ENCODE measurements at regions not wholly inside any gene's neighbourhood (a gene's known extent, or its start where the extent isn't known, plus 50 kb on each side); places are given as distances from the start of the nearest gene placed in this dataset.

DNA sequence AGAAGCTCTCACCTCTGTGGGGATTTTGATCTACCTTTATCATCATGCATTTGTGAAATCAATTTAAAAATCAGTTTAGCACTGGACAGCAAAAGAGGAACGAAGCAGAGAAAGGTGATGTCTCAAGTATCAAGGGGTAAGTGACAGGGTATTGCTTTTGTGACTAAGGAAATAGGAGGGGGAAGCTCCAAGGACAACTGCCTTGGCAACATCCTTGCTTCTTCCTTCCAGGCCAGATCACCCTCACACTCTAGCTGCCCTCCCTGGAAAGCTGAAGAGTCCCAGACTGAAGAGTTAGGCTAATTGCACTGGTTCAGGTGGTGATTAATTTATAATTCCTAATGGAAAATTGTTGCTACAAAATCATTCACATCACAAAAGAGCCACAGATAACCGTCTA, 859.1 kb upstream of the ACVR2A start:
- H3K4me1 ChIP-seq (replicated peaks; ENCODE audit: insufficient read depth), result no peaks in the 10 kb centered on the region
- TF ChIP-seq EZH2 (IDR thresholded peaks at IDR 0.05; ENCODE audit: low read depth) (no peak), CTCF (conservative IDR thresholded peaks at IDR 0.05) (no peak)
- DNase-seq, result no peak

DNA sequence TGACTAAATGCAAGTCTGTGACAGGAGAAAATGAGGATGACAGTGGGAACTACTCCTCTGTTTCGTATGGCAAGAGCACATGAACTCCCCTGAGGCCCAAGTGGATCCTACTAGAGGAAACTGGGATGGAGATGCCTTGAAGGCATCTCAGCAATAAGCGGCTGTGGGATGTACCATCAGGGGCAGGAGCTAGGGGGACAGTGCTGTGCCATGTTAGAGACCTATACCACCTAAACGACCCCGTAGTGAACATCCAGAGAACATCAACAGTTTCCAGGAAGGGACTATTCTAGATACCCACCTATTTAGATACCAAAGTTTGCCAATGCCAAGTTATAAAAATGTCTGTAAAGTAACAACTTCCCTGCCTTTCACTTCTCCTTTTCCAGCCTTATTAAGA, 860.8 kb upstream of the ACVR2A start:
- Histone ChIP-seq H2AFZ (no peak overlapping the region), H3K4me2 (no peak overlapping the region), H3K27me3 (ENCODE audit: insufficient read depth, low read depth) (no peaks in the 10 kb centered on the region), H3K4me1 (replicated peaks; ENCODE audit: insufficient read depth) (no peaks in the 10 kb centered on the region), H3K9me2 (ENCODE audit: insufficient read depth) (no peaks in the 10 kb centered on the region), H4K20me1 (ENCODE audit: insufficient read depth) (no peaks in the 10 kb centered on the region), H3K27ac (no peak overlapping the region), H3K36me3 (ENCODE audit: low read depth) (no peaks in the 10 kb centered on the region), H3F3A (ENCODE audit: insufficient read depth, low read depth) (no peaks in the 10 kb centered on the region), H3K9me3 (ENCODE audit: insufficient read depth, low read depth) (no peaks in the 10 kb centered on the region), H3K79me2 (ENCODE audit: low read depth) (no peaks in the 10 kb centered on the region), H3K4me3 (no peak overlapping the region)
- ChIA-PET POLR2A (ENCODE audit: unreplicated experiment) (no interaction called here), CTCF (no interaction called here)
- intact Hi-C loops (cut with micrococcal nuclease; ENCODE audit: unreplicated experiment), result no loop called here
- TF ChIP-seq EZH2 (IDR thresholded peaks at IDR 0.05; ENCODE audit: low read depth) (no peak), CTCF (conservative IDR thresholded peaks at IDR 0.05) (no peak)
- no peak for DNase-seq
- no TSS peak for BruUV-seq (replicated peaks)

More for the DNA sequence above, 859.1 kb upstream of the ACVR2A start:
- H3K9me3 ChIP-seq (ENCODE audit: insufficient read depth, low read depth), result no peaks in the 10 kb centered on the region
- H4K20me1 ChIP-seq (ENCODE audit: insufficient read depth), result no peaks in the 10 kb centered on the region
- no peaks in the 10 kb centered on the region for H3K27me3 ChIP-seq (ENCODE audit: insufficient read depth, low read depth)
- H3K27ac ChIP-seq, result no peak overlapping the region
- H3F3A ChIP-seq (ENCODE audit: insufficient read depth, low read depth), result no peaks in the 10 kb centered on the region
- no peaks in the 10 kb centered on the region for H3K79me2 ChIP-seq (ENCODE audit: low read depth)
- H3K4me2 ChIP-seq, result no peak overlapping the region
- BruUV-seq (replicated peaks), result no TSS peak
- no peak overlapping the region for H2AFZ ChIP-seq
- intact Hi-C loops (cut with micrococcal nuclease; ENCODE audit: unreplicated experiment), result no loop called here
- no peak overlapping the region for H3K4me3 ChIP-seq
- CTCF ChIA-PET, result no interaction called here
- POLR2A ChIA-PET (ENCODE audit: unreplicated experiment), result no interaction called here
- H3K9me2 ChIP-seq (ENCODE audit: insufficient read depth), result no peaks in the 10 kb centered on the region
- no peaks in the 10 kb centered on the region for H3K36me3 ChIP-seq (ENCODE audit: low read depth)

DNA sequence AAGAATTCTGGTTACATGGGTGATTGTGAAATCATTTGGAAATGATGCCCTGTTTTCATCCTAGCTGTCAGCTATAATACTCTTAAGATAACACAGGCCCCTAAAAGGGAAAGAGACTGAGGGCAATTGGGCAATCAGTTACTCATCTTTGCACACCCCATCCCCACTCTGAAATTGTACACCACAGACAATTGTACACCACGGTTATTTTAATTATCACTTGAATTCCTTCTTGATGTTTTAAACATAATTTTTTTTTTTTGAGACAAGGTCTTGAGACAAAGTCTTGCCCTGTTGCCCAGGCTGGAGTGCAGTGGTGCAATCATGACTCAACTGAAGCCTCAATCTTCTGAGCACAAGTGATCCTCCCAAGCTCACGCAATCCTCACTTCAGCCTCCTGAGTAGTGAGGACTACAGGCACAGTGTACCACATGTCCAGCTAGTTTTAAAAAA, 862.4 kb upstream of the ACVR2A start:
- Histone ChIP-seq H3K27ac (no peak overlapping the region), H4K20me1 (ENCODE audit: insufficient read depth) (no peaks in the 10 kb centered on the region), H3K27me3 (ENCODE audit: insufficient read depth, low read depth) (no peaks in the 10 kb centered on the region), H2AFZ (no peak overlapping the region), H3K79me2 (ENCODE audit: low read depth) (no peaks in the 10 kb centered on the region), H3K36me3 (ENCODE audit: low read depth) (no peaks in the 10 kb centered on the region), H3K4me1 (replicated peaks; ENCODE audit: insufficient read depth) (no peaks in the 10 kb centered on the region), H3K4me3 (no peak overlapping the region), H3K9me2 (ENCODE audit: insufficient read depth) (no peaks in the 10 kb centered on the region), H3F3A (ENCODE audit: insufficient read depth, low read depth) (no peaks in the 10 kb centered on the region), H3K4me2 (no peak overlapping the region), H3K9me3 (ENCODE audit: insufficient read depth, low read depth) (no peaks in the 10 kb centered on the region)
- BruUV-seq (replicated peaks), result no TSS peak
- ChIA-PET CTCF (no interaction called here), POLR2A (ENCODE audit: unreplicated experiment) (no interaction called here)
- no peak for DNase-seq
- TF ChIP-seq CTCF (conservative IDR thresholded peaks at IDR 0.05) (no peak), EZH2 (IDR thresholded peaks at IDR 0.05; ENCODE audit: low read depth) (no peak)
- intact Hi-C loops (cut with micrococcal nuclease; ENCODE audit: unreplicated experiment), result no loop called here
